Panc1 (cell line): ENCODE measurements at regions not wholly inside any gene's neighbourhood (a gene's known extent, or its start where the extent isn't known, plus 50 kb on each side); places are given as distances from the start of the nearest gene placed in this dataset.

Experiments
- ATAC-seq: fragments of 200-7000 bp; cut with Tn5 transposase; 2 replicates; pipeline ENCODE4 v1.9.1; 2020; ENCODE audit warnings: mild to moderate bottlenecking, moderate library complexity
- BruUV-seq: library from RNA; stranded (reverse); fragments of 400-500 nt; replicated peaks from 2 replicates; lab custom pipeline; 2021; lab: Mats Ljungman, UMichigan
- CTCF ChIA-PET: fragments of 300-600 bp; sonication (Branson Sonifier 250); formaldehyde crosslinking; loops from one replicate; lab custom pipeline; 2022; ENCODE audit warnings: antibody characterized with exemption; lab: Charles Lee
- POLR2A ChIA-PET: fragments of 300-600 bp; sonication (Branson Sonifier 250); formaldehyde crosslinking; loops from one replicate; lab custom pipeline; 2022; ENCODE audit warnings: antibody characterized with exemption; lab: Charles Lee
- DNase-seq: peaks from one replicate; pipeline ENCODE4 v3.0.0-alpha.2; 2010; ENCODE audit warnings: low read depth, low spot score
- H3K27ac ChIP-seq: 2 replicates; pipeline ENCODE4 v1.5.1; 2011; ENCODE audit warnings: mild to moderate bottlenecking, low read length, inconsistent platforms
- H3K27me3 ChIP-seq: fragments of 200-500 bp; sonication (Bioruptor generic); 2 replicates; pipeline ENCODE4 v1.6.0; 2014; ENCODE audit warnings: low read length, inconsistent platforms; ENCODE audit not compliant: control insufficient read depth, insufficient read depth
- H3K36me3 ChIP-seq: fragments of 200-500 bp; sonication (Bioruptor generic); 2 replicates; pipeline ENCODE4 v1.5.1; 2014; ENCODE audit warnings: inconsistent platforms, mild to moderate bottlenecking, low read length, moderate library complexity; ENCODE audit not compliant: control insufficient read depth, insufficient read depth
- H3K4me1 ChIP-seq: 2 replicates; pipeline ENCODE4 v1.5.1; 2011; ENCODE audit warnings: inconsistent platforms, mild to moderate bottlenecking, low read length, moderate library complexity; ENCODE audit not compliant: control insufficient read depth, insufficient read depth
- H3K4me3 ChIP-seq, 2 experiments: 2 replicates each; pipeline ENCODE4 v1.5.1; 2011 to 2012; ENCODE audit warnings: low read depth in 2 of 2, low read length in 2 of 2, mild to moderate bottlenecking in 2 of 2, inconsistent platforms in 1 of 2, moderate library complexity in 1 of 2
- H3K9me3 ChIP-seq: fragments of 200-500 bp; sonication (Bioruptor generic); 2 replicates; pipeline ENCODE4 v1.5.1; 2014; ENCODE audit warnings: low read depth, mild to moderate bottlenecking, inconsistent platforms, low read length, moderate library complexity; ENCODE audit not compliant: control insufficient read depth, insufficient read depth
- POLR2AphosphoS5 ChIP-seq: IDR thresholded peaks from 2 replicates; pipeline ENCODE4 v1.6.1; 2012; ENCODE audit warnings: mild to moderate bottlenecking, low read depth, low read length, moderate library complexity
- SIN3A ChIP-seq: IDR thresholded peaks from 2 replicates; pipeline ENCODE4 v1.6.1; 2012; ENCODE audit warnings: low read depth, mild to moderate bottlenecking, low read length, moderate library complexity, borderline replicate concordance; ENCODE audit not compliant: insufficient read depth
- TCF7L2 ChIP-seq: IDR thresholded peaks from 2 replicates; pipeline ENCODE4 v1.6.1; 2011; ENCODE audit warnings: mild to moderate bottlenecking, low read depth, low read length, inconsistent platforms
- in situ Hi-C: cut with HindIII; loops from 2 replicates; pipeline ENCODE4 v1.10.0; 2016; ENCODE audit warnings: low sequenced_read_pairs, low pct_unique_long_range_greater_than_20kb
- intact Hi-C: fragments of 100-400 bp; cut with micrococcal nuclease; formaldehyde crosslinking; loops from one replicate; pipeline ENCODE4 v1.10.0; 2022; ENCODE audit not compliant: unreplicated experiment
- TF ChIP-seq, protein P1 (sequence below), 2 experiments: IDR thresholded peaks; 2 replicates each; pipeline ENCODE4 v1.6.1; 2011 to 2012; ENCODE audit warnings: low read depth in 2 of 2, control low read depth in 1 of 2, low read length in 1 of 2, mild to moderate bottlenecking in 1 of 2, moderate library complexity in 1 of 2; ENCODE audit not compliant: insufficient read depth in 1 of 2
- TF ChIP-seq, protein P2 (sequence below): fragments of 450-650 bp; IDR thresholded peaks from 2 replicates; pipeline ENCODE4 v1.5.1; 2017; ENCODE audit warnings: mild to moderate bottlenecking

DNA sequence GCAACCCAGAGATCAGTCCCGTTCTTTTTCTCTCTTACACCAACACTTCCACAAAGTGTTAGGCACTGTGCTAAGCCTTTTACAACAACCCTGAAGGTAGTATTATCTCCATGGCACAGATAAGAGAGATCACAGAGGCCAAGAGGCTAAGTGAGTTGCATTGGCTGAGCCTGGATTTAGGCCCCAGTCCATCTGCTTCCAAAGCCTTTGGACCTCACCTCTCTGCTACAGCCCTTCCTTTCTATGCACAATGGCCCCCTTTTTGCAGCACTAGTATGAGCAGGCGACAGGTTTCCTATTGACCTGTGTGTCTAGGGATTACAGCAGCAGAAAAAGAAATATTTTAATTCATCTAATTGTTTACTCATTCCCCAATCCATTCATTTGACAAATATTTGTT is 76.2 kb downstream of the CRYGS start:
- in situ Hi-C loops (no loop called here), intact Hi-C loops (no loop called here)
- ATAC-seq (no peak), DNase-seq (no peak)
- no peaks in the 10 kb centered on the region for H3K9me3 ChIP-seq
- peaks cover 30% of the 10 kb centered on the region for H3K27me3 ChIP-seq
- H3K27ac ChIP-seq, result no peak overlapping the region
- CTCF ChIA-PET, result no interaction called here
- no peaks in the 10 kb centered on the region for H3K4me1 ChIP-seq
- H3K36me3 ChIP-seq, result no peaks in the 10 kb centered on the region
- TF ChIP-seq TCF7L2 (no peak), SIN3A (no peak), POLR2AphosphoS5 (no peak)
- TF ChIP-seq, protein P1, sequence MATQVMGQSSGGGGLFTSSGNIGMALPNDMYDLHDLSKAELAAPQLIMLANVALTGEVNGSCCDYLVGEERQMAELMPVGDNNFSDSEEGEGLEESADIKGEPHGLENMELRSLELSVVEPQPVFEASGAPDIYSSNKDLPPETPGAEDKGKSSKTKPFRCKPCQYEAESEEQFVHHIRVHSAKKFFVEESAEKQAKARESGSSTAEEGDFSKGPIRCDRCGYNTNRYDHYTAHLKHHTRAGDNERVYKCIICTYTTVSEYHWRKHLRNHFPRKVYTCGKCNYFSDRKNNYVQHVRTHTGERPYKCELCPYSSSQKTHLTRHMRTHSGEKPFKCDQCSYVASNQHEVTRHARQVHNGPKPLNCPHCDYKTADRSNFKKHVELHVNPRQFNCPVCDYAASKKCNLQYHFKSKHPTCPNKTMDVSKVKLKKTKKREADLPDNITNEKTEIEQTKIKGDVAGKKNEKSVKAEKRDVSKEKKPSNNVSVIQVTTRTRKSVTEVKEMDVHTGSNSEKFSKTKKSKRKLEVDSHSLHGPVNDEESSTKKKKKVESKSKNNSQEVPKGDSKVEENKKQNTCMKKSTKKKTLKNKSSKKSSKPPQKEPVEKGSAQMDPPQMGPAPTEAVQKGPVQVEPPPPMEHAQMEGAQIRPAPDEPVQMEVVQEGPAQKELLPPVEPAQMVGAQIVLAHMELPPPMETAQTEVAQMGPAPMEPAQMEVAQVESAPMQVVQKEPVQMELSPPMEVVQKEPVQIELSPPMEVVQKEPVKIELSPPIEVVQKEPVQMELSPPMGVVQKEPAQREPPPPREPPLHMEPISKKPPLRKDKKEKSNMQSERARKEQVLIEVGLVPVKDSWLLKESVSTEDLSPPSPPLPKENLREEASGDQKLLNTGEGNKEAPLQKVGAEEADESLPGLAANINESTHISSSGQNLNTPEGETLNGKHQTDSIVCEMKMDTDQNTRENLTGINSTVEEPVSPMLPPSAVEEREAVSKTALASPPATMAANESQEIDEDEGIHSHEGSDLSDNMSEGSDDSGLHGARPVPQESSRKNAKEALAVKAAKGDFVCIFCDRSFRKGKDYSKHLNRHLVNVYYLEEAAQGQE (IDR thresholded peaks at IDR 0.05; ENCODE audit: insufficient read depth in 1 of 2, low read depth in 2 of 2, low read length in 1 of 2), result no peak
- TF ChIP-seq, protein P2, sequence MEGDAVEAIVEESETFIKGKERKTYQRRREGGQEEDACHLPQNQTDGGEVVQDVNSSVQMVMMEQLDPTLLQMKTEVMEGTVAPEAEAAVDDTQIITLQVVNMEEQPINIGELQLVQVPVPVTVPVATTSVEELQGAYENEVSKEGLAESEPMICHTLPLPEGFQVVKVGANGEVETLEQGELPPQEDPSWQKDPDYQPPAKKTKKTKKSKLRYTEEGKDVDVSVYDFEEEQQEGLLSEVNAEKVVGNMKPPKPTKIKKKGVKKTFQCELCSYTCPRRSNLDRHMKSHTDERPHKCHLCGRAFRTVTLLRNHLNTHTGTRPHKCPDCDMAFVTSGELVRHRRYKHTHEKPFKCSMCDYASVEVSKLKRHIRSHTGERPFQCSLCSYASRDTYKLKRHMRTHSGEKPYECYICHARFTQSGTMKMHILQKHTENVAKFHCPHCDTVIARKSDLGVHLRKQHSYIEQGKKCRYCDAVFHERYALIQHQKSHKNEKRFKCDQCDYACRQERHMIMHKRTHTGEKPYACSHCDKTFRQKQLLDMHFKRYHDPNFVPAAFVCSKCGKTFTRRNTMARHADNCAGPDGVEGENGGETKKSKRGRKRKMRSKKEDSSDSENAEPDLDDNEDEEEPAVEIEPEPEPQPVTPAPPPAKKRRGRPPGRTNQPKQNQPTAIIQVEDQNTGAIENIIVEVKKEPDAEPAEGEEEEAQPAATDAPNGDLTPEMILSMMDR, result no peak
- POLR2A ChIA-PET, result interaction anchor here (0.5 to 0.6 kb wide), 2 partner anchors 12 to 320 kb away, joined by 3 to 7 read pairs; no protein-coding TSS in a partner anchor
- no peak overlapping the region for H3K4me3 ChIP-seq
- BruUV-seq, result no TSS peak

DNA sequence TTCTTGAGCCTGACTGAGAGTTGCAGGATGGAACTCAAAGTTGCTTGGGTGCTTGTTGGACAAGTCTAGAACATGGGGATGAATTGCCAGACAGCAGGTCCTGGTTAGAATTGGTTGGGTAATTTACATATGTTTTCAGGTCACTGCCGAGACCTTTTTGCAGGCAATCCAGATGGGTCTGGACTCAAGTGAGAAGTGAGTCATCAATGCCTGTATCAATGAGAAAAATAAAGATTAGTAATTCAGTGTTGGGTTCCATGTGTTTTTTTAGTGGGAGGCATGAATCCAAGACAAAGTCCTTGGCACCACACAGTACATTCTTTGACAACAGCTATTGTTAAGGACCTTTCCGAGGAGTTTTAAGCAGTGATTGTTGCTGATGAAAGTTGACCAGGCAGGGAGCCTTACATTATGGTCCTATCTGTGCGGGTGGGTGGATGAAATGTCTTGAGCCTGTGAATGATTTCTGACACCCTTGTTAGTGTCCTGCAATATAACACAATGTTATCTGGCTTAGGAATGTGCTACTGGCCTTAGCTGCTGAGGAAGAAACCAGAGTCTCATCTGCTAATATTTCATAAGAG is 77.7 kb downstream of the CRYGS start:
- no peaks in the 10 kb centered on the region for H3K4me1 ChIP-seq
- in situ Hi-C loops (no loop called here), intact Hi-C loops (no loop called here)
- H3K36me3 ChIP-seq, result no peaks in the 10 kb centered on the region
- H3K27ac ChIP-seq, result no peak overlapping the region
- H3K27me3 ChIP-seq, result peaks cover 27% of the 10 kb centered on the region
- ChIA-PET POLR2A (no interaction called here), CTCF (no interaction called here)
- DNase-seq (no peak), ATAC-seq (no peak)
- TF ChIP-seq, protein P1 (IDR thresholded peaks at IDR 0.05; ENCODE audit: insufficient read depth in 1 of 2, low read depth in 2 of 2, low read length in 1 of 2), result no peak
- no peak for TF ChIP-seq POLR2AphosphoS5
- TF ChIP-seq SIN3A, result no peak
- TF ChIP-seq, protein P2, result no peak
- no peak for TF ChIP-seq TCF7L2
- H3K9me3 ChIP-seq, result no peaks in the 10 kb centered on the region
- no peak overlapping the region for H3K4me3 ChIP-seq
- no TSS peak for BruUV-seq
